ENCODE measurements at regions not wholly inside any gene's neighbourhood (a gene's known extent, or its start where the extent isn't known, plus 50 kb on each side); places are given as distances from the start of the nearest gene placed in this dataset.

DNA sequence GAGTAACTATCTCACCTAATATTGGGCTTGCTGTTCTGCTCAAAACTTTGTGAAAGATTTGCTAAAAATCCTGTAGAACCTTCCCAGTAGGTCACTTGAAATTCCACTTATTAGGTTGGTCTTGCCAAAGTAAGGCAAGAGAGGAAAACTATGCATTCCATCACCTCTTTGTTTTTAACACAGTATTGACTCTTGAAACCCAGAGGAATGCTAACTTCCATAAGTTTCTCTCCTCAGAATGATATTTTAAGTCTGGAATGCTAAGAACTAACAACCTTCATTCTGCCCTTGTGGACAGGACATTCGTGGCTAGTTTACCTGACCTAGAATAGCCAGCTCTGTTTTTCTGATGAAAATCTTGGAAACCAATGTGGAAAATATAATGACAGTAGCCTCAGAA, 154.5 kb downstream of the TMCO5A start:
- DNase-seq (ENCODE audit: low read depth), result no peak
- H3K4me3 ChIP-seq (ENCODE audit: low read depth, low read length), result no peak overlapping the region
- TF ChIP-seq, protein P1, sequence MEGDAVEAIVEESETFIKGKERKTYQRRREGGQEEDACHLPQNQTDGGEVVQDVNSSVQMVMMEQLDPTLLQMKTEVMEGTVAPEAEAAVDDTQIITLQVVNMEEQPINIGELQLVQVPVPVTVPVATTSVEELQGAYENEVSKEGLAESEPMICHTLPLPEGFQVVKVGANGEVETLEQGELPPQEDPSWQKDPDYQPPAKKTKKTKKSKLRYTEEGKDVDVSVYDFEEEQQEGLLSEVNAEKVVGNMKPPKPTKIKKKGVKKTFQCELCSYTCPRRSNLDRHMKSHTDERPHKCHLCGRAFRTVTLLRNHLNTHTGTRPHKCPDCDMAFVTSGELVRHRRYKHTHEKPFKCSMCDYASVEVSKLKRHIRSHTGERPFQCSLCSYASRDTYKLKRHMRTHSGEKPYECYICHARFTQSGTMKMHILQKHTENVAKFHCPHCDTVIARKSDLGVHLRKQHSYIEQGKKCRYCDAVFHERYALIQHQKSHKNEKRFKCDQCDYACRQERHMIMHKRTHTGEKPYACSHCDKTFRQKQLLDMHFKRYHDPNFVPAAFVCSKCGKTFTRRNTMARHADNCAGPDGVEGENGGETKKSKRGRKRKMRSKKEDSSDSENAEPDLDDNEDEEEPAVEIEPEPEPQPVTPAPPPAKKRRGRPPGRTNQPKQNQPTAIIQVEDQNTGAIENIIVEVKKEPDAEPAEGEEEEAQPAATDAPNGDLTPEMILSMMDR (IDR thresholded peaks at IDR 0.05; ENCODE audit: insufficient read depth, low read depth, low read length, missing control alignments), result no peak

DNA sequence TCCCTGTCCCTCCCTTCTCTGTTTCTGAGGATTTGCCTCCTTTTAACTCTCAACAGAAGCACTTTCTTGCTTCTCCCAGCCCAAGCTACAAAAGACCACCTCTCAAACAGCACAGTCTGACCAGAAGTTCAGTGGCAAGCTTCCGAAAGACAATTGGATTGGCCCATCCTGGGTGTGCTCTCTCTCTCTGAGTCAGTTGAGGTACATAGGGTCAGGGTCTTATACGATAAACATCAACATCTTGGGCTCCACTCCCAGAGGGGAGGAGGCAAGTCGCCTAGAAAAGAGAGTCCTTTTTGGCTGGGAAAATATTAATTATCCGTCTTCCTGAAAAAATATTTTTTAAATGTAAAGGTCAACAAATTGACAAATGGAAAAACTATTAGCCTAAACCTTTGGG, 155.8 kb downstream of the TMCO5A start:
- DNase-seq (ENCODE audit: low read depth), result no peak
- TF ChIP-seq, protein P1 (IDR thresholded peaks at IDR 0.05; ENCODE audit: insufficient read depth, low read depth, low read length, missing control alignments), result no peak
- H3K4me3 ChIP-seq (ENCODE audit: low read depth, low read length), result no peak overlapping the region

DNA sequence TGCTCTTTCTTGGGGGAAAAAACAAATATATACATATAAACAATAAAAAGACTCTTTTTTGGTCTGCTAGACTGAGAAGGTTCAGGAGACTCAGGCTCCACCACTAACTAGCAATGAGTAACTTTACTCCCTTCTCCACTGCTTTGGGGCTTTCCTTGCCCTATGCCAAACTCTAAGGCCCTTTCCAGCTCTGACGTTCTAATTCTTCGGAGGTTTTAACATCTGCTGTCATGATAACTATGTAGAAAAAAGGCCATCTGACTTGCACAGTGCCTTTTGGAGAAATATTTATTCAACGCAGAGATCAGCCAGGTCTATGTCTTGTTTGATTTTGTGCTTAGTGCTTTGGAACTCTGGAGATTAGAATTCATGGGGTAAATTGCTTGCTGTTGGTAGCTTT, 156.2 kb downstream of the TMCO5A start:
- DNase-seq (ENCODE audit: low read depth), result no peak
- TF ChIP-seq, protein P1 (IDR thresholded peaks at IDR 0.05; ENCODE audit: insufficient read depth, low read depth, low read length, missing control alignments), result no peak
- no peak overlapping the region for H3K4me3 ChIP-seq (ENCODE audit: low read depth, low read length)

DNA sequence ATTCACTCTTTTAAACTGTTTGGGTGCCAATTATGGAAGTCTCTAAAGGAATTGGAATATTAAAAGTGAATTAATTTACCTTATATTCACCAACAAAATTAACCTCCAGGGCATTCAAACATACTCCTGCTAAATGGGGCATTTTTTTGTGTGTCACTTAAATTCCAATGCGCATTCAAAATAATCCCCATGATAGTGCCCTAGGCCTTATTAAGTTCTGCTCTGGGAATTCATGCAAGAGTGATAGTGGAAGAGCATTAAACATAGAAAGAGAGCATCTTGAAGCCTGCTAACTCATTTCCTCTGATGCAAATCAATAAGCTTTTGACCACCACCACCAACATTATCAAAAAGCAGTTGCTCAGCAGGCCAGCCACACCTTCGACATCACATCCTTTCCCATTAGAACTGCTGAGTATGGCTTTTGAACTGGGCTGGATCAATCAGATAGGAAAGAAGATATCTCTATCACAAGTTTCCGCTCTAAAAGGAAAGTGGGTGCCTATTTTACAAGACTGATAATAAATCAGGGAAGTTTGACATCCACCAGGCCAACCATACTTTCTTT, 156.7 kb downstream of the TMCO5A start:
- DNase-seq (ENCODE audit: low read depth), result no peak
- H3K4me3 ChIP-seq (ENCODE audit: low read depth, low read length), result no peak overlapping the region
- TF ChIP-seq, protein P1 (IDR thresholded peaks at IDR 0.05; ENCODE audit: insufficient read depth, low read depth, low read length, missing control alignments), result no peak

DNA sequence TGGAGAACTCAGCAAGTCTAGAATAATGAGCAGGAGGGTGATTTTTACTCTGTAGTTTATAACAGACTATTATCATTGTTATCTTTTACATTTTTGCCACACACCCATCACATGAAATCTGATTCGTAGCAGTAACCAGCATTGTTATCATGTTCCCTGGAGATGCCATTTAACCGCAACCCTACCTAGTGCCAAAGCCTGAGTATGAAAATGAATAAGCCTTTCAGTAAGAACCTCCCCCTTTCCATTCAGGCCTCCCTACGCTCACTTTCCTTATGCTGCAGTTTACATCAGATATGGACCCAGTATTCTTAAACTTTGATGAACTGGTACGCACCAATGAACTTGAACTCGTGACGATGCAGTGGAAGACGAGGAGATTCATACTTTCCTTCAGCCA, 158.7 kb upstream of the SPRED1 start:
- TF ChIP-seq, protein P1 (IDR thresholded peaks at IDR 0.05; ENCODE audit: insufficient read depth, low read depth, low read length, missing control alignments), result no peak
- no peak for DNase-seq (ENCODE audit: low read depth)
- no peak overlapping the region for H3K4me3 ChIP-seq (ENCODE audit: low read depth, low read length)

DNA sequence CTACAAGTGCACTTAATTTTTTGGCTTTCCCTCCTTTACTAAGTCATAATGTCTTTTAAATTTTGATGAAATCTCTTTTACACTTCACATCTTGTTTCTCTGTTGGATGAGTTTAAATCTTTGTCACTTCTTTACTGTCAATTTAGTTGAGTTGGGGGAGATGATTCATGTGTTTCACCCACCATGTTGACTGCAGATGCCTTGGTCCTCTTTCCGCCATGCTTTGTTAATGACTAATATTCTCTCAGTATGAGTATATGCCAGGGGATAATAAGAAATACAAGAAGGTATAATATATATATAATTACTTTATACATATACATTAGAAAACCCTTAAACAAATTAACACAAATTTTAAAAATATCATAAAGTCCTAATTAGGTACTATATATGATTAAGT, 149.7 kb upstream of the SPRED1 start:
- H3K4me3 ChIP-seq (ENCODE audit: low read depth, low read length), result no peak overlapping the region
- no peak for DNase-seq (ENCODE audit: low read depth)
- TF ChIP-seq, protein P1 (IDR thresholded peaks at IDR 0.05; ENCODE audit: insufficient read depth, low read depth, low read length, missing control alignments), result no peak

DNA sequence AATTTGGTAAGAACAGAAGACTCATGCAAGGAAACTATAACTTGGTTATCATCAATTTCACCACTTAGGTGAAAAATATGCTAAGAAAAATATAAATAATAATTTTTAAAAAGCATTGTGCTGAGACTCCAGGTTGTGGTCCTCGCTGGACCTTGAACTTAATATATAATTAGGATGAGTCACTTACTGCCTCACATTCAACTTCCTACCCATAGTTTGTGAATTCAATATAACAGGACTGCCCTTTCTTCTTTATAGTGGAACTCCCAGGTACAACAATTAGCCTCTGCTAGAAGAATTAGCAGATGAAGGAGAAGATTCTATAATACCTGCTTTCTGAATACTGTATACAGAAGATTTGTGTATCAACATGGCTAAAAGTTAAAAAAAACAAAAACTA, 149.1 kb upstream of the SPRED1 start:
- DNase-seq (ENCODE audit: low read depth), result no peak
- TF ChIP-seq, protein P1 (IDR thresholded peaks at IDR 0.05; ENCODE audit: insufficient read depth, low read depth, low read length, missing control alignments), result no peak

More for the DNA sequence above, 149.1 kb upstream of the SPRED1 start:
- H3K4me3 ChIP-seq (ENCODE audit: low read depth, low read length), result no peak overlapping the region

Data from GM12865 (cell line).